HT1080 (cell line): ENCODE measurements at regions not wholly inside any gene's neighbourhood (a gene's known extent, or its start where the extent isn't known, plus 50 kb on each side); places are given as distances from the start of the nearest gene placed in this dataset.
"Not testable (repeated sequence)": the region's sequence is repeated elsewhere in the genome, so short reads cannot be mapped to it uniquely, and the experiment has no call there.

Experiments used
- DNase-seq: peaks from one replicate; pipeline ENCODE4 v3.0.0-alpha.2; 2015; ENCODE audit warnings: low read depth

GRCh38 chr6:22747571-22747970 is 178.2 kb downstream of the HDGFL1 start:
- DNase-seq: no peak

- DNase-seq: no peak
These were observed 179.3 kb downstream of the HDGFL1 start for GRCh38 chr6:22748681-22749080.

DNA sequence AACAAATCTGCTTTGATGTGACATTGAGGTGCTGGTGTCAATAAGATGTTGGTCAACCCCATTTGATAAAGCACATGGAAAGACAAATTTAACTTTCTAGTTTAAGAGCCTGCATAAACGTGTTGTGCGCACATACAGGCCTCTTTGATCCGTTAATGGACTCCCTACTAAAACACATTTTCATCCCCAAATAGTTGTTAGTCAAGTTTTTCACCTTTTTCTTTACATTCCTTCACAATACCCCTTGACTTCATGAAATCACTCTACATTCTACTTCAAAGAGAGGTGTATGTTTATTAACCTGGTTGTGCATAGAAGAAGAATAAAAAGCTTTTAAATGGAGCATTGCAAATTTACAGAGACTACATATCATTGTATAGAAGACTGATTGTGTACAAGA is 180.3 kb downstream of the HDGFL1 start:
- DNase-seq: no peak

- no peak for DNase-seq
These were observed 181.9 kb downstream of the HDGFL1 start for GRCh38 chr6:22751223-22751622.

- DNase-seq: no peak
These were observed 183.2 kb downstream of the HDGFL1 start for GRCh38 chr6:22752522-22752921.

- no peak for DNase-seq
These were observed 184.7 kb downstream of the HDGFL1 start for GRCh38 chr6:22754061-22754460.

DNA sequence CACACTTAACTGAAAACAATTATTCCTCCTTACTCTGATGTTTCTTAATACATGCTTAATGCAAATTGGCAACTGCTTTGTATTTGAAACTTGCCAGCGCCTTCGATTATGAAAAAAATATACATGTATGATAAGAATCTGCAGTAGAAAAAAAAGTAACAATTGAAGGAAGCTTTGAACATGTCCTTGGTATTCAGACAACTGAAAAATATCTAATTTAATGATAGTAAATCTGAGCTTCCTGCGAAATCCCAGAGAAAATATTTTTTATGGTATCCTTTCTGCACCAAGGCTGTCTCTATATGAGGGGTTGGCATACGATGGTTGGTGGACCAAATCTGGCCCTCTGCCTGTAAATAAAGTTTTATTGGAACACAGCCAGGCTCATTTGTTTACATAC is 186.2 kb downstream of the HDGFL1 start:
- DNase-seq: no peak

DNA sequence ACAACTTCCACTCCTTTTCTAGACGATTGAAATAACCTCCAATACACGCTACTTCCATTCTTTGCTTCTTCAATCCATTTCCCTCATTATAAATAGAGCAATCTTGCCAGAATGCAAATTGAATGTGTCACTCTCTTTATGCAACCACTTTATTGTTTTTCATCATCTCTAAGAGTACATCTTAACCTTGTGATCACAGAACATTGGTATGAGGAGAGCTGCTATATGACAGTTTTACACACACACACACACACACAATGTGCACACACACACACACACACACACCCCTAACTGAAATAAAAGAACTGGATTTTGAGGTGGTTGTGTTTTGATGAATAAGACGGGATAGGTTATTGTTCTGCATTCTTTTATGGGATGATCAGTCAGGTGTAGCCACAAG is 187.0 kb downstream of the HDGFL1 start:
- DNase-seq: no peak

- peak; percentile 5 for DNase-seq
These were observed 195.1 kb downstream of the HDGFL1 start for GRCh38 chr6:22764496-22764895.

- DNase-seq: peak; percentile 50
These were observed 195.6 kb downstream of the HDGFL1 start for GRCh38 chr6:22765015-22765414.

GRCh38 chr6:22766979-22767378 is 197.6 kb downstream of the HDGFL1 start:
- DNase-seq: no peak

GRCh38 chr6:22770054-22770453 is 200.7 kb downstream of the HDGFL1 start:
- DNase-seq: no peak

GRCh38 chr6:22774129-22774528 is 204.8 kb downstream of the HDGFL1 start:
- DNase-seq: no peak

DNA sequence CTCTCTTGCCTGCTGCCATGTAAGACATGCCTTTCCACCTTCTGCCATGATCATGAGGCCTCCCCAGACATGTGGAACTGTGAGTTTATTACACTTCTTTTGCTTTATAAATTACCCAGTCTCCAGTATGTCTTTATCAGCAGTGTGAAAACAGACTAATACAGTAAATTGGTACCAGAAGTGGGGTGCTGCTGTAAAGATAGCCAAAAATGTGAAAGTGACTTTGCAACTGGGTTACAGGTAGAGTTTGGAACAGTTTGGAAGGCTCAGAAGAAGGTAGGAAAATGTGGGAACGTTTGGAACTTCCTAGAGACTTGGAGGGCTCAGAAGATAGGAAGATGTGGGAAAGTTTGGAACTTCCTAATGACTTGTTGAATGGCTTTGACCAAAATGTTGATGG is 209.1 kb downstream of the HDGFL1 start:
- not testable (repeated sequence) for DNase-seq

GRCh38 chr6:22779062-22779461 is 209.7 kb downstream of the HDGFL1 start:
- DNase-seq: no peak

DNA sequence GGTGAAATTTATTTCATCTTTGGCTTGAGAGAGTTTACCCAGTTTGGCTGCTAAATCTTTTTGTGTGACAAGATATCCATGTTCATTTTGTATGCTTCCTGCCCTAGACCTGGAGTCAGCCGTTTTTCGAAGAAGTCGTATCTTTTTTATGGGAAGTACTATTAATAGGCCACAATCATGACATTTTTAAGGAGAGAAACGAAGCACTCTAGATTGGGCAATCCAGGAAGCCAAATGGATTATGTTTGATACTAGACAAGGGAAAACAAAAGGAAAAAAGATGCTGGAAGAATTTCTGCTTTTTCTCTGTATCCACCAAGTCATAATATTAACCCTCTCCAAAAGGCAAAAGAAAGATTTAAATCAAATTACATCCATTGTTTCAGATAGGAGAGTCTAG is 214.6 kb downstream of the HDGFL1 start:
- no peak for DNase-seq

DNA sequence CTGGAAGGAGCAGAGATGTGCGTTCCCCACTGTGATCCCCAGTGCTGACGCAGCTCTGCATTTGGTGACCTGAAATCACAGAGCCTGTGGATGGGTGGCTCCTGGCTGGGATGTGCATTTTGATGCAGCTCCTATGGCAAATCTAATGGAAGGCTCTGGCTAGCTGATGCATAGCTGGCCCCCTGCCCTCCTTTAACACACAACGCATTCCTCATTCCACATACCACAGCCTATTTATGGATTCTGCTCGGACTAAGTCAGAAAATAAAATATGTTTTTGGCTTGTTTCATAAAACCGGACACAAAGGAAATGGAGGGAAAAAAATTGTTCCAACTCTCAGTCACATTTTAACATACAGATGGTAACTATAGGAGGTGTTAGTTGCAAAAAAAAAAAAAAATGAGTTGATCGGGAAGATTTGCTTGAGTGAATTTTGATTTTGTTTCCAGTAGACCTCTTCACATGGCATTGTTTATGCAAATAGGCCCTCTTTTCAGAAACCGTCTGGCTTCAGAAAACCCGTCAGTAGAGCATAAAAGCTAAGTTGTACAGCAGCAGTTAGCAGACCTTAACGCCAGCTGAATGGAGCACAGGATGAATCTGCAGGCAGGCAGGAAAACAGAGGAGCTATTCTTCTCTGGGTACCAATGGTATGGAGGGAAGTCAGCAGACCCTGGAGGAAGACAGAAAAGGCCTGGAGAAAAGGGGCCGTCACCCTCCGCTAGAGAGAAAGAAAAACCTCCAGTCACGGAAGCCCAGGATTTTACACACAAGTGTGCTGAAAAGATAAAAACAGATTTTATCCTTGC is 215.4 kb downstream of the HDGFL1 start:
- DNase-seq: no peak

GRCh38 chr6:22788038-22788437 is 218.7 kb downstream of the HDGFL1 start:
- DNase-seq: no peak

GRCh38 chr6:22789315-22789714 is 219.9 kb downstream of the HDGFL1 start:
- no peak for DNase-seq

- no peak for DNase-seq
These were observed 225.5 kb downstream of the HDGFL1 start for GRCh38 chr6:22794844-22795243.

GRCh38 chr6:22800451-22800850 is 231.1 kb downstream of the HDGFL1 start:
- DNase-seq: no peak

DNA sequence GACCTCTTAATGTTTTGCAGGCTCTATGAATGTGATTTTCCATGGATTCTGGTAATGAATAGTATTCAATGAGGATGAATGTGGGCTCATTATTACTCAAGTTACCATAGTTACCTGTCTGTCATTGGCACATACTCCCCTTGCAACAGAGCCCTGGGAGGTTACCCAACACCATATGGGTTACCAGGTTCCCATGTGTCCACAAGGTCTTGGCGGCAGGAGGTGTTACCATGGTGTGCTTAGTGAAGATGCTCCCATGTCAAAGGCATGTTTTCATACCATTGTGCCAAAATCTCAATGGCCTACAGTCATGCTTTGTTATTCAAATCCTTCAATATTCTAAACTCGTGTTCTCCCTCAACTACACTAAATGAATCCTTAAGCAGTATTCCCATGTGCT is 232.5 kb downstream of the HDGFL1 start:
- DNase-seq: no peak

DNA sequence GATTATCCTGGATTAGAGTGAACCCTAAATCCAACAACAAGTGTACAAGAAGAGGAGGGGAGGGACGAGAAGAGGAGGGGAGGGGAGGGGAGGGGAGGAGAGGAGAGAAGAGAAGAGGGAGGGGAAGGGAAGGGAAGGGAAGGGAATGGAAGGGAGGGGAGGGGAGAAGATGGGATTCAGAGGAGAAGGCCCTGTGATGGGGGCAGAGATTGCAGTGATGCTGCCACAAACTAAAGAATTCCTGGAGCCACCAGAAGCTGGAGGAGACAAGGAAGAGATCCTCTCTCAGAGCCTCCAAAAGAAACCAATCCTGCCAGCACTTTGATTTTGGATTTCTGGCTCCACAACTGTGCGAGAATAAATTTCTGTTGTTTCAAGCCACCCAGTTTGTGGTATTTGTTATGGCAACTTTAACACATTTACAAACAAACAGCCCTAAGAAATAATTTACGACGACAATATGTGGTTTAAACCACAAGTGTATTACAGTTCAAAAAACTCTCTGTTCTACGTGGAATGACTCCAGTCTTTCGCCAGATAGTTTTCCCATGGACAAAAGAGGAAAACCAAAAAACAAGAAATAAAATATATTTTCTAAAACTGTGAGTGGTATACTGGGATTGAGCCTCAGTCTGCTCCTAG is 235.4 kb downstream of the HDGFL1 start:
- no peak for DNase-seq
